Right renal cortex interstitium (tissue), 3 donors: ENCODE measurements at regions not wholly inside any gene's neighbourhood (a gene's known extent, or its start where the extent isn't known, plus 50 kb on each side); places are given as distances from the start of the nearest gene placed in this dataset.
"Not testable (repeated sequence)": the region's sequence is repeated elsewhere in the genome, so short reads cannot be mapped to it uniquely, and the experiment has no call there.

ENCODE experiments used
- DNase-seq, 3 donors: peaks; one replicate each; pipeline ENCODE4 v3.0.0-alpha.2; 2013; ENCODE audit warnings: low read depth in 3 of 3, low spot score in 2 of 3

DNA sequence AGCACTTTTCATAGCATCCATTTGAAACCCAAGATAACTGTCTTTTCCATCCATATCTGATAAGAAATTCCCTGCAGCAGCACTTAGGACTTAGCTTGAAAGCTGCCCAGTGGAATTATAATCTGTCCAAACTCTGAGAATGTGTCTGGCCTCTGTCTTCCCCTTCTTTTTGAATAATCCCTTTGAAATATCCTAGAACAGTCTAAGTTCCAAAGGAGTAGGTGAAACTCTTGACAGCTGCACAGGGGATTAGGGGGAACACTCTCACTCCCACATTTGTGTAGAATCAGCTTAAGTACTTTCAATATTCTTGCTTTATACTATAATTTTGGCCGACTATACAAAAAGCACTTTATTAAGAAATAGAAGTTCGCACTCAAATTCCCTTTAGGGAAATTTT is 157.7 kb downstream of the PAPSS1 start:
- DNase-seq: no peak

DNA sequence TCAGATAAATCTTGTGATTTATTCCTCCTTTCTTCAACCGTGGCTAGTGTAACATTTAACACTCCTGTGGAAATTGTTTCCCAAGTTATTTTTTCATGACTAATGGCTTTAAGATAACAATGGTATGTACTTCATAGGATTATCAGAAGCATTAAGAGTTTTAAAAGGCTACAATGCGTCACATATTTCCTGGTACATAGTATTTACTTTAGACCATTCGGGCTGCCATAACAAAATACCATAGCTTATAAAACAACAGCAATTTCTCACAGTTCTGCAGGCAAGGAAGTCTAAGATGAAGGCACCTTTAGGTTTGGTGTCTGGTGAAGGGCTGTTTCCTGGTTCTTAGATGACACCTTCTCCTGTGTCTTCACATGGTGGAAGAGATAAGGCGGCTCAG is 158.6 kb downstream of the PAPSS1 start:
- no peak for DNase-seq

DNA sequence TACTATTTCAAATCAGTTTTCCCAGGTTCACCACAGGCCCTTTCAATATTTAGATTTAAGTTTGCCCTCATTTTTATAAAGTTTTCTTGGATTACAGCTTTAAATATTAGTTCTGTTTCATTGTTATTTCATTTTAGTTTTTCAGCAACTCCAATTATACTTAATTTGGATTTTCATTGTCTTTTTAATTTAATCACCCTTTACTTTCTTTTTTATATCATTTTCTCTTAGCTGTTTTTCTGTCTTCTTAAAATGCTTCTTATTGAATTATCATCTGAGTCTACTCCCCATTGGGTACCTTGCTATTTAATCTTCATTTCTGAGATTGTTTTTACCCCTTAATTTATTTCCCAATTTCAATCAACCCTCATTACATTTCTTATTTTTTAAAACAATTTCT is 160.4 kb downstream of the PAPSS1 start:
- DNase-seq: no peak

DNA sequence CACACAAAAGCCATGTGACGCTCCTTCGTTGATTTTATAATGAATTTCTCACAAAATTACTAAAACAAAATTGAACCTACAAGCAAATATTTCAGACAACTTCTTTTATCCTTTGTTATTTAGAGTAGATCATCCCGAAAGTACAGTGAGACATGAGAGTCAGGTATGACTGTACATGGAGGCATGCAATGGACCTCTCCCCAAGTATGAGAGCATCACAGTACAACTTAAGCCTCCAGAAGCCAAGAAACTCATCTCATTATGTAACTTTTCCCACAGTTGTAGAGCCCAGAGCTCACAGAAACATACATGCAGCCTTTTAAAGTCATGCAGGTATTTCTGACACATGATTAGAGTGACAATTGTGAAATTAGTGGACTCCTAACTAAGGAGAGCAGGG is 167.7 kb downstream of the PAPSS1 start:
- DNase-seq: no peak

DNA sequence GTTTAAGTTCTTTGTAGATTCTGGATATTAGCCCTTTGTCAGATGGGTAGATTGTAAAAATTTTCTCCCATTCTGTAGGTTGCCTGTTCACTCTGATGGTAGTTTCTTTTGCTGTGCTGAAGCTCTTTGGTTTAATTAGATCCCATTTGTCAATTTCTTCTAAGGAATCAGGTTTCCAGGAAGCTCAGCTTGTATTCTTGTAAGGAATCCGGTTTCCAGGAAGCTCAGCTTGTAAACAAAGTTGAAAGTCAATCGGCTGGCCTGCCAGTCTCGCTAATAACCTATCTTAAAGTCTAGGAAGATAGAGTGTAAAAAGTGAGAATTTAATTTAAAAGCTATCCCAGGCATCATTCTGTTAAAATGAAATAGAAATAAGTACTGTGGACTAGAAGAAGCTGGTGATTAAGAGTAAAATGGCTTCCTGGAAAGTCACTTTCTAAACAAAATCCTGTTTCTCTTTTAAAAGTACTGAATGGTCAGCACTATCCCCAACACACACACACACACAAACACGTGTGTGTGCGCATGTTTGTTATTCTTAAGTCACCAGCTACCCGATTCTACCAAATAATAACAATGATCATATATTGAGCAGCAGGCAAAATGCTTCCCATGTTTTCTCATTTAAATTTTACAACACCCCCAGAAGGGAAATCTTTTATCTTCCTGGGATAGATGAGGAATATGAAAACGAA is 171.7 kb downstream of the PAPSS1 start:
- peak in 1 of 3 donors; percentile 10 for DNase-seq

DNA sequence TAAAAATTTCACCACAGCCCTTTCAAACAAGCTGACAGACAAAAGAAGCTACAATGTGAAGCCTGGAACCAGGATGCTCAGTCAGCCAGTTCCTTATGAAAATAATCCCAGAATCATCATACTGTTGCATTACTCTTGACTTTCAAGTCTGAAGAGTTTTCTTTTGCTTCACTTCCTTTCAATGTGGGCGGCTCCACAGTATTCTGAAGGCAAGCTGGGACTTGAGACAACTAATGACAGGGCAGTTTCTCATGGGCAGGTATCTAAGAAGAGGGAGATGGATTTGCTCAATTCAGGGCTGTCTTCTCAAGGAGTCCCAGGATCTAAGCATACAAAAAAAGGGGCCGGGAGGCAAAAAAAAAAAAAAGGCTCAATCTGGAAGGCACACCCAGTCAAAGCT is 173.4 kb downstream of the PAPSS1 start:
- DNase-seq: no peak

DNA sequence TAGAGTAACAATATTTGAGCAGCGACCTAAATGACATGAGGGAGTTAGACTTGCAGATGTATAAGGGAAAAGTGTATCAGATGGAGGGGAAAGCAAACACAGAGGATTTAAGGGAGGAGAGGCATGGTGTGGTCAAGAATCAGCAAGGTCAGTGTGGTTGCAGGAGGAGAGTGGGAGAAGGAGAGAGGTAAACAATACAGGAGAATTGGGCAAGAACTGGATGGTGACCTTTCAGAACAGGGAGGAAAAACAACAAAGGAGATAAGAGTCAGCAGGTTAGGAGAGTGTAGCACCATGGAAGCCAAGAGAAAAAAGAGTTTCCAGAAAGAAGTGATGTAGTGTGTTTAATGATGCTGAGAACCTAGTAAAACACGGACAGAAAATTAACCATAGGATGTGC is 178.5 kb downstream of the PAPSS1 start:
- no peak for DNase-seq

DNA sequence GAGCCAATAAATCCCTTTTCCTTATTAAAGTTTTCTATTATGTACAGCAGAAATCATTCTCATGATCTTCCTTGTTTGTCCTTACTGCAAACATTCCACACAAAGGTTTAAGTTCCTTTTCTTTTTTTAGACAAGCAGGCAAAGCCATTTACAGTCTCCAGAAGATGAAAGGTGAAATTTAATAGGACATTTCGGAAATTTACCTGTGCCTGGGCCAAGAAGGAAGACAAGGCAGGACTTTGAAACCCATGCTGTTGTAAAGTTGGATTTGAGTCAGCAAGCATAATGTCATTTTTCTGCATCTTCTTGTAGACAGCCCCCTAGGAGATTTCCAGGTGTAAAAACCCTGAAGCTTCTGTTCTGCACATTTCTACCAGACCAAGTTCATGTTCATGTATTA is 188.1 kb downstream of the PAPSS1 start:
- no peak for DNase-seq

DNA sequence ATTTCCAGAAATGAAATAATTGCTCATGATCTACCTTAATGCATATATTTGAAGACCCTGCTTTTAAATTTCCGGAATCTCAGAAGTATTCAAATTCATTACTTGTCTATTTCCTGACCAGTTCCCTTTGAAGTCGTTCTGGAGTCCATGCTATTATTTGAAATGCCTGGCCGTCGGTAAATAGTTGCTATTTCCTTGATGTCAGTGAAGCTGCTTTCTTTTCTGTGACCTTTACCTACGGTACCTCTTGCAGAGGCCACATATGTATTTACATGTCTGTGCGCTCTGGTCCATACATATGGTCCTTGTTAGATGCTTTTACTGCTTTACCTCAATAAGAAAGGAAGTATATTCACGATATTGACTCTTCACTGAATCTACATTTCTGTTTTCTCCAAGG is 199.7 kb downstream of the PAPSS1 start:
- no peak for DNase-seq

DNA sequence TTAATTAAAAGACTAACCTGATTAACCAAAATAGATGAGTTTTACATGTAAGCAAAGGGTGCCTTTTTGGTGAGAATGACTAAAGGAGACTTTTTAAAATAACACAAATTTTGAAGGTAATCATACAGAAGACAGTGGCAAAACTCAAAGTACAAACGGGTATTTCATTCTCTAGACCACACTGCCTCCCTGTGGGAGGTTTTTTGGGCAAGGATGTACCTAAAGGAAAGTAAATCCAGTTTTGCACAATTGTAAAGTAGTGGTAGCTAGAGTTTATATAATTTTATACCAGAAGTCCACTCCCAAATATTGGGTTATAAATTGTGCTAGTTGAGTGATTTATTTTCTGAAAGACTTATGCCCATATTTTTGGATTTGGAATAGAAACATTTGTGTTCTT is 201.0 kb downstream of the PAPSS1 start:
- DNase-seq: no peak

DNA sequence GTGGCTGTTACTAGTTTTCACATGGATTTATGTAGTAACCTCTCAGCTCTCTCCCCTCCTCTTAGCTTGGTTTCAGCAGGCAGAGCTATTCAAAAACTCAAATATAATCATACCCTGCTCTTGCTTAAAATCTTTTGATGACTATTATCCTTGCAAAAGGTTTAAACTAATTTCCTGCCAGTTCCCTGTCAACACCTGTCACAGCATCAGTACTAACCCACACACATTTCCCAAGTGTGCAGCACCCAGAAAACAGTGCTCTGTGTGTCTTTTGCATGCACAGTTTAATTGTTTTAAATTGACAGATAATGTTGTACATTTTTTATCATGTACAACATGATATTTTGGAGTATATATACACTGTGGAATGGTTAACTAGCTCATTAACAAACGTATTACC is 202.0 kb downstream of the PAPSS1 start:
- no peak for DNase-seq

DNA sequence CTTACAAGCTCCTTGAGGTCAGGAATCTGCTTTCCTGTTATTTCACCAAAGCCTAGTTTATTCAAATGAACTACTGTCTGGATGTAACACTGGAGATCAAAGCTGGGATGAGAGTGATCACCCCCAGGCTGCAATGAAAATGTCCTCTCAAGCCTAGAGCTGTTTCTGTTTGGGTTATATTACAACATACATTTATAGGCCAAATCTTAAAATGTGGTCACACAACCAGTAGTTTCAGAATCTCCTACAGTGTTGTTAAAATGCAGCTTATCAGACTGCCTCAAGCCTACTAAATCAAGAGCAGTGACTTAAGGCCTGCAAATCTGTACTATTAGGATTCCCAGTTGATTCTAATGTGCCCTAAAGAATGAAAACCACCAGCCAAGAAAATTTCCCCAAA is 207.5 kb downstream of the PAPSS1 start:
- DNase-seq: no peak

DNA sequence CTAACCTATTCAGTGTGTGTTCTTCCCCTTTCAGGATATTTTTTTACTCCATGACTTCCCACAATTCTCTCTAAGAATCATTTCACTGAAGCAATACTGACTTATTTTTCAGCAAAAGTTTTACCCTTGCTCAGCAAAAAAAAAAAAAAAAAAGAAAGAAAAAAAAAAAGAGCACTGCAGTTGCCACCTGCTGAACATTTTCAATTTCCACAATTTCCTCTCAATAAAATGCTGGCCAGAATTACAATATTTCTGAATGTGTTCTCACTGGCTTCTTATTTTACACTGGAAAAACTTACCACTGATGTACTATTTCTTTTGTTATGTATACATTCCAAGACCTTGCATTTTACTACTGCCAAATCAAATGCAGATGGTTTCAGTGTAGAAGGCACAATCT is 210.4 kb downstream of the PAPSS1 start:
- no peak for DNase-seq

DNA sequence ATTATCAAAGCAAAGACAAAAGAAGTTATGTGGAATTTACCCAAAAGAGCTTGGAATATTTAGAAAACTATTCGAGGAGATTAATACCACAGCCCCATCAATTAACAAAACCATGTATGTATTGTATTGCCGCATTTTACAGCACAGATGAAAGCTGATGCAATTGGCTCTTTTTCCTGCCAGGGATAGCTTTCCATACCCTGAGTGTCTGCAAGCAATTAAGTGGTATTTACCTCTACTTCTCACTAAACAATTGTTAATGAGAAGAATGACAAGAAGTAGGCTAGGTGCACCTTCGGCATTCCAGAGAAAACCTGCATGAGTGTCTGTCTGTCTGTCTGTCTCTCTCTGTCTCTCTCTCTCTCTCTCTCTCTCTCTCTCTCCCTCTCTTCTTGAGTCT is 219.5 kb downstream of the PAPSS1 start:
- DNase-seq: no peak

DNA sequence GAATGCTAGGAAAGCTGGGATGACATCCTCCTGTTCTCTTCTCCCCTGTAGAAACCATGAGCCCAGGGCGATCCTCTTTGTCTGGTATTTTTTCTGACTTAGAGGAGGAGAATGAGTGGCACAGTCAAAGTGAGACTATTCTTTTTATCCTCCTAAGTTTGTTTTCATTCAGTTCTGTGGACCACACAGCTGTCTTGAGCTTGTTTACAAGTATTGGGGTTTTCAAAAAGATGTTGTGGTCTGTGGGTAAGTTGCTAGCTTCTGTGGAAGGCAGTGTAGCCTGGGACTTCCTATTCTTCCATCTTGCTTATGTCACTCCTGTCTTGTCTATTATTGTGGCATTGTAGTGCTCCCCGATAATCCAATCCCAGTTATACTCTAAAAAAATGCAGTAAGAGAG is 223.0 kb downstream of the PAPSS1 start:
- DNase-seq: no peak

DNA sequence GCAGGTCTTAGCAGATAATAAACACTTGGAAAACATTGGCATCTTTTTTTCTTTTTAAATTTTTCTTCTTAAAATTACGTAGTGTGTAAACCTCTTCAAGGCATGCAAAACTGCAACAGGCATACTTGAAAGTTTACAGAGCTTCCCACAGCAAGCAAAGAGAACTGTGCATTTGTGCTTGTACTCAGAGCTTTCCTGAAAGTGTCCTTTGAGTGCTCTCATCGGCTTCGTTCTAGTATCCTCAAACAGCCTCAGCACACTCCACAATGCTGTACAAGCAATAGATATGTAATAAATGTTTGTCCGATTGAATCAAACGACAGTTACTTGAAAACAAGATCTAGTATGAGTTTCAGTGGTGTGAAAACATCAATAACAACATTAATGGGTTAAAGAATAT is 227.5 kb downstream of the PAPSS1 start:
- DNase-seq: no peak

DNA sequence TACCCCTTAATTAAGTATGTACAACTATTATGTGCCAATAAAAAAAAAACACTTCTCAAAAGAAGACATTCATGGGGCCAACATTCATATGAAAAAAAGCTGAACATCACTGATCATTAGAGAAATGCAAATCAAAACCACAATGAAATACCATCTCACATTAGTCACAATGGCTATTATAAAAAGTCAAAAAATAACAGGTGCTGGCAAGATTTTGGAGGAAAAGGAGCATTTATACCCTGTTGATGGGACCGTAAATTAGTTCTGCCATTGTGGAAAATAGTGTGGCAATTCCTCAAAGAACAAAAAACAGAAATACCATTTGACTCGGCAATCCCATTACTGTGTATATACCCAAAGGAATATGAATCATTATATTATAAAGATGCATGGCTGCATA is 229.9 kb downstream of the PAPSS1 start:
- no peak for DNase-seq

DNA sequence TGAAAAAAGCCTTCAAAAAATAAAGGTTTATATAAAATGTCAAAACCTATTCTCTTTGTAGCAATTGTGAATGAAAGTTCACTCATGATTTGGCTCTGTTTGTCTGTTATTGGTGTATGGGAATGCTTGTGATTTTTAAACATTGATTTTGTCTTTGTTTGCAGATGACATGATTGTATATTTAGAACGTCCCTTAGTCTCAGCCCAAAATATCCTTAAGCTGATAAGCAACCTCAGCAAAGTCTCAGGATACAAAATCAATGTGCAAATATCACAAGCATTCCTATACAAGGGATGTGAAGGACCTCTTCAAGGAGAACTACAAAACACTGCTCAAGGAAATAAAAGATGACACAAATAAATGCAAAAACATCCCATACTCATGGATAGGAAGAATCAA is 236.4 kb downstream of the PAPSS1 start:
- not testable (repeated sequence) for DNase-seq

DNA sequence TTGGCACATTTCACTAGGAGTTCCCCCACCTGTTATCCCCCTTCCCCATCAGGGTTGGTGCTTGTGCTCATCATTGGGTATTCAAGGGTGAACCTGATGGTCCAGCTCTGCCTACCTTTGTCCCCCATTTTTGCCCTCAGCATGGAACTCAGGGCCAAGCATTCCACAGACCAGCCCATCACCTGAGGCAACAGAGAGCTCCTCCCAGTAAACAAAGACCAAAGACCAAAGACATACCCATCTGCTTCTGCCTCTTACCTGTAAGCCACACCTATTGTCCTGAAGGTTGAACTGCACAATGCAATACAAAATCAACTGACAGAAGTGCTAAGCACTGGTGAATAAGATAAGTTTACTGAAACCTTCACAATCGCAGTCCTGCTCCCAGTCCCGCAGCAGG is 237.5 kb downstream of the PAPSS1 start:
- DNase-seq: no peak

DNA sequence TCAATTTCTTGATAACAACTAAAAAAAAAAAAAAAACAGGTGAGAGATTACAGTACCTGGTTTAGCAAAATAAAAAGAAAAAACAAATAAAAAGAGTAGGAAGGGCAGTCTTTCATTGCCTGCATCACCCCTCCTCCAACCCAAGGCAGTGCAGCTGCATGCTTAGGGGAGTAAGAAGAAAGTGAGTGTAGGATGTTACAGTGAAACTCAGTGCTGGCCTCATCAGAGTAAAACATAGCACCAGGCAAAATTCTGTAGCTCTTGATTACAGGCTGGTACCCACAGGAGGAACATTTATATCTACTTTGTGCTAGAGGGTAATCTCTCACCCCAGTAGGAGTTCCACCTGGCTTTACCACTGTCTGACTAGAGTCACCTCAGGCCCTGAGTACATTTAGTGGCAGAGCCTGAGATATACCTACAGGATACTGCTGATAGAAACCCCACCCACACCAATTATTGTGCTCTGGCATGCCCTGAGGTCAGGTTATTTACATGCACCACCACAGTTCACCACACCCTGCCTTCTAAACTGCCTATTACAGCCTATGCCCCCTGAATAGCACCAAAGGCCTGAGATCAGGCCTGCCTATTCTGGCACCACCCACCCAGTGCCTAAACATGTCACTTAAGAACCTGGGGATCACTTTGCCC is 241.6 kb downstream of the PAPSS1 start:
- DNase-seq: no peak

DNA sequence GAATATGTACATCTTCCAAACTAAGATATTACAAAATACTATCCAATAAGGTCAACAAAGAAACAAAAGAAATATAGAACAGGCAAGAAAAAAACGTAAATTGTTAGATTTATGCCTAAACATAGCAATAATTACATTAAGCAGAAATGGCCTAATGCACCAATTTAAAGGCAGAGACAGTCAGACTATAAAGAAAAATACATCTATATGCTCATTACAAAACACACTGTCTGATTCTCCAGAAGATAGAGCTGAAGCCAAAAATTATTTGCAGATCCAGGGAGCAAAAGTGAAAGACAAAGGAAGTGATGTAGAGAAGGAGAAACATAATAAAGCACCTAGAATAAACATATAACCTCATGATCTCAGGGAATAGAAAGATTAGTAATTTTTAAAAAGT is 246.9 kb downstream of the PAPSS1 start:
- DNase-seq: no peak

DNA sequence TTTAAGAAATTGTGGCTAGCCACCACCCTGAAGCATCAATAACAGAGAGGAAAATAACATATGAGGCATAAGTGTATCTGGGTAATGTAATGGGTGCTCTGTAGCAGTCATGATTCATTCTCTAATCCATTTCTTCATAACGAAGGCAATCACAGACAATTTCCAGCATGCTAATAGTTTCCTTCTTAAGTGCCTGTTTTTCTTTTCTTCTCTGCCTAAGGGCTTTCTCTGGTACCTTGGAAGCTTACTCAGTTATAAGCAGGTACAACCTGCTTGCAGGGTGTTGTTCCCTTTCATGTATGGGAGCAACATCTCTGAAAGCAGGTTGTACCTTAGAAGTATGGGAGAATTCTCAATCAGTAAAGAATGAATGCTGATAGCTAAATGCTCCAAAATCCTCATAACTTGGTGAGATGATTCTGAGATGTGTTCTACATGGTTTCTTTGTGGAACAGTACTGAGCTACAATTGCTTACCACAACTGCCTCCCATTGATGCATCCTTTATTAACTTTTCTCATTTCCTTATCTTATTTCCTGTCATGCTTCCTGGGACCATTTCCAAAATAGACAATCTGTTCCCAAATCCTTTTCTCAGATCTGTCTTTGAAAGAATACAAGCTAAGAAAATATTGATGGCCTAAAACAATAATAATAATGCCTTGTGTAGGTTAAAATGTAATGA is 247.6 kb downstream of the PAPSS1 start:
- no peak for DNase-seq
